ENCODE measurements at regions not wholly inside any gene's neighbourhood (a gene's known extent, or its start where the extent isn't known, plus 50 kb on each side); places are given as distances from the start of the nearest gene placed in this dataset.

GRCh38 chr10:88136712-88137111 lies 273.3 kb downstream of the PTEN start:
- BruUV-seq (replicated peaks), result no TSS peak
- TF ChIP-seq EZH2 (IDR thresholded peaks at IDR 0.05; ENCODE audit: borderline replicate concordance, low read depth, low read length, poor library complexity, severe bottlenecking) (no peak), CTCF (conservative IDR thresholded peaks at IDR 0.05; ENCODE audit: low read depth, low read length) (no peak)
- DNase-seq (ENCODE audit: low spot score), result no peak
- no peaks in the 10 kb centered on the region for H3K27me3 ChIP-seq (replicated peaks; ENCODE audit: insufficient read depth, low read depth, low read length, poor library complexity)
- H3K27ac ChIP-seq (ENCODE audit: low read depth, low read length, poor library complexity, severe bottlenecking), result no peak overlapping the region
- no peaks in the 10 kb centered on the region for H3K36me3 ChIP-seq (ENCODE audit: insufficient read depth, low read length, poor library complexity, severe bottlenecking)
- CTCF ChIA-PET, result no interaction called here
- H3K4me3 ChIP-seq (ENCODE audit: low read depth, low read length, poor library complexity, severe bottlenecking), result no peak overlapping the region
- intact Hi-C loops (cut with micrococcal nuclease; ENCODE audit: unreplicated experiment), result no loop called here
- H3K4me1 ChIP-seq (ENCODE audit: insufficient read depth, low read length, poor library complexity, severe bottlenecking), result no peaks in the 10 kb centered on the region
- POLR2A ChIA-PET (ENCODE audit: low non-redundant PET), result no interaction called here
- no peaks in the 10 kb centered on the region for H3K9me3 ChIP-seq (ENCODE audit: low read depth, low read length, poor library complexity, severe bottlenecking)

- no peaks in the 10 kb centered on the region for H3K36me3 ChIP-seq (ENCODE audit: insufficient read depth, low read length, poor library complexity, severe bottlenecking)
- H3K9me3 ChIP-seq (ENCODE audit: low read depth, low read length, poor library complexity, severe bottlenecking), result no peaks in the 10 kb centered on the region
- no TSS peak for BruUV-seq (replicated peaks)
- ChIA-PET CTCF (no interaction called here), POLR2A (ENCODE audit: low non-redundant PET) (no interaction called here)
- no peaks in the 10 kb centered on the region for H3K27me3 ChIP-seq (replicated peaks; ENCODE audit: insufficient read depth, low read depth, low read length, poor library complexity)
- H3K27ac ChIP-seq (ENCODE audit: low read depth, low read length, poor library complexity, severe bottlenecking), result no peak overlapping the region
- no peaks in the 10 kb centered on the region for H3K4me1 ChIP-seq (ENCODE audit: insufficient read depth, low read length, poor library complexity, severe bottlenecking)
- intact Hi-C loops (cut with micrococcal nuclease; ENCODE audit: unreplicated experiment), result no loop called here
- TF ChIP-seq CTCF (conservative IDR thresholded peaks at IDR 0.05; ENCODE audit: low read depth, low read length) (no peak), EZH2 (IDR thresholded peaks at IDR 0.05; ENCODE audit: borderline replicate concordance, low read depth, low read length, poor library complexity, severe bottlenecking) (no peak)
- H3K4me3 ChIP-seq (ENCODE audit: low read depth, low read length, poor library complexity, severe bottlenecking), result no peak overlapping the region
- DNase-seq (ENCODE audit: low spot score), result no peak
These were observed 275.0 kb downstream of the PTEN start for GRCh38 chr10:88138319-88138848.

GRCh38 chr10:88147000-88147798 lies 283.8 kb downstream of the PTEN start:
- TF ChIP-seq CTCF (conservative IDR thresholded peaks at IDR 0.05; ENCODE audit: low read depth, low read length), result no peak
- TF ChIP-seq EZH2 (IDR thresholded peaks at IDR 0.05; ENCODE audit: borderline replicate concordance, low read depth, low read length, poor library complexity, severe bottlenecking), result no peak
- Histone ChIP-seq H3K36me3 (ENCODE audit: insufficient read depth, low read length, poor library complexity, severe bottlenecking) (no peaks in the 10 kb centered on the region), H3K9me3 (ENCODE audit: low read depth, low read length, poor library complexity, severe bottlenecking) (no peaks in the 10 kb centered on the region), H3K4me1 (ENCODE audit: insufficient read depth, low read length, poor library complexity, severe bottlenecking) (no peaks in the 10 kb centered on the region), H3K27me3 (replicated peaks; ENCODE audit: insufficient read depth, low read depth, low read length, poor library complexity) (no peaks in the 10 kb centered on the region), H3K4me3 (ENCODE audit: low read depth, low read length, poor library complexity, severe bottlenecking) (no peak overlapping the region), H3K27ac (ENCODE audit: low read depth, low read length, poor library complexity, severe bottlenecking) (no peak overlapping the region)
- BruUV-seq (replicated peaks), result no TSS peak
- intact Hi-C loops (cut with micrococcal nuclease; ENCODE audit: unreplicated experiment), result no loop called here
- ChIA-PET CTCF (no interaction called here), POLR2A (ENCODE audit: low non-redundant PET) (interaction anchor here (0.6 kb wide), 1 partner anchor 183 kb away, joined by 3 read pairs; no protein-coding TSS in a partner anchor)
- DNase-seq (ENCODE audit: low spot score), result no peak

Data from A673 (cell line).